H9 (cell line): ENCODE measurements at regions not wholly inside any gene's neighbourhood (a gene's known extent, or its start where the extent isn't known, plus 50 kb on each side); places are given as distances from the start of the nearest gene placed in this dataset.

Source experiments
- DNase-seq: peaks from one replicate; pipeline ENCODE4 v3.0.0-alpha.2; 2017
- H2AFZ ChIP-seq: one replicate; pipeline ENCODE4 v1.6.1; 2013; ENCODE audit warnings: mild to moderate bottlenecking, low read length, control low read depth, moderate library complexity
- H2AK5ac ChIP-seq: 2 replicates; pipeline ENCODE4 v1.6.1; 2013; ENCODE audit warnings: low read length, control low read depth, mixed read lengths; ENCODE audit not compliant: insufficient read length
- H2BK120ac ChIP-seq: one replicate; pipeline ENCODE4 v1.6.1; 2013; ENCODE audit warnings: low read depth, mild to moderate bottlenecking, low read length, control low read depth, inconsistent platforms; ENCODE audit not compliant: poor library complexity, severe bottlenecking
- H2BK12ac ChIP-seq: 2 replicates; pipeline ENCODE4 v1.6.1; 2013; ENCODE audit warnings: low read length, control low read depth, mixed read lengths, low read depth; ENCODE audit not compliant: insufficient read length
- H2BK15ac ChIP-seq: 2 replicates; pipeline ENCODE4 v1.6.1; 2013; ENCODE audit warnings: low read depth, low read length, control low read depth
- H2BK20ac ChIP-seq: one replicate; pipeline ENCODE4 v1.6.1; 2013; ENCODE audit warnings: low read depth, mild to moderate bottlenecking, low read length, control low read depth, inconsistent platforms; ENCODE audit not compliant: poor library complexity, severe bottlenecking
- H2BK5ac ChIP-seq: 2 replicates; pipeline ENCODE4 v1.6.1; 2013; ENCODE audit warnings: low read length, control low read depth, mixed read lengths; ENCODE audit not compliant: insufficient read length
- H3K14ac ChIP-seq: 2 replicates; pipeline ENCODE4 v1.6.1; 2013; ENCODE audit warnings: low read length, control low read depth; ENCODE audit not compliant: insufficient read depth
- H3K18ac ChIP-seq: 2 replicates; pipeline ENCODE4 v1.6.1; 2013; ENCODE audit warnings: low read depth, mild to moderate bottlenecking, mixed read lengths, low read length, control low read depth; ENCODE audit not compliant: insufficient read length
- H3K23ac ChIP-seq: 2 replicates; pipeline ENCODE4 v1.6.1; 2013; ENCODE audit warnings: low read length, control low read depth, mixed read lengths, low read depth; ENCODE audit not compliant: insufficient read length
- H3K23me2 ChIP-seq: 2 replicates; pipeline ENCODE4 v1.6.1; 2013; ENCODE audit warnings: low read depth, mild to moderate bottlenecking, mixed read lengths, low read length, control low read depth; ENCODE audit not compliant: insufficient read length, poor library complexity, severe bottlenecking
- H3K27ac ChIP-seq: 2 replicates; pipeline ENCODE4 v1.5.1; 2013; ENCODE audit warnings: low read length, control low read depth, mixed read lengths, low read depth; ENCODE audit not compliant: insufficient read length
- H3K27me3 ChIP-seq: 2 replicates; pipeline ENCODE4 v1.6.1; 2013; ENCODE audit warnings: low read length, control low read depth, inconsistent platforms; ENCODE audit not compliant: insufficient read depth
- H3K4ac ChIP-seq: 2 replicates; pipeline ENCODE4 v1.6.1; 2013; ENCODE audit warnings: low read depth, mild to moderate bottlenecking, control low read depth, inconsistent platforms, low read length, moderate library complexity
- H3K4me1 ChIP-seq: 2 replicates; pipeline ENCODE4 v1.6.1; 2013; ENCODE audit warnings: low read length, control low read depth, inconsistent platforms; ENCODE audit not compliant: insufficient read depth
- H3K4me2 ChIP-seq: 2 replicates; pipeline ENCODE4 v1.6.1; 2013; ENCODE audit warnings: low read length, control low read depth, mixed read lengths; ENCODE audit not compliant: insufficient read length, insufficient read depth
- H3K56ac ChIP-seq: 2 replicates; pipeline ENCODE4 v1.6.1; 2013; ENCODE audit warnings: low read depth, mild to moderate bottlenecking, mixed read lengths, low read length, control low read depth; ENCODE audit not compliant: insufficient read length
- H3K79me1 ChIP-seq: 2 replicates; pipeline ENCODE4 v1.6.1; 2013; ENCODE audit warnings: low read depth, mild to moderate bottlenecking, moderate library complexity, low read length, control low read depth, inconsistent platforms; ENCODE audit not compliant: insufficient read depth, poor library complexity, severe bottlenecking
- H3K79me2 ChIP-seq: 2 replicates; pipeline ENCODE4 v1.6.1; 2013; ENCODE audit warnings: low read length, control low read depth, inconsistent platforms; ENCODE audit not compliant: insufficient read depth
- H3K9ac ChIP-seq: 2 replicates; pipeline ENCODE4 v1.6.1; 2013; ENCODE audit warnings: low read length, control low read depth, mixed read lengths; ENCODE audit not compliant: insufficient read length; ENCODE audit errors: extremely low read depth
- H3K9me3 ChIP-seq: one replicate; pipeline ENCODE4 v1.6.1; 2013; ENCODE audit warnings: low read depth, low read length, inconsistent platforms; ENCODE audit not compliant: control insufficient read depth
- H3T11ph ChIP-seq: one replicate; pipeline ENCODE4 v1.6.1; 2013; ENCODE audit warnings: mild to moderate bottlenecking, low read length, control low read depth, inconsistent platforms
- H4K20me1 ChIP-seq: one replicate; pipeline ENCODE4 v1.6.1; 2013; ENCODE audit not compliant: control insufficient read depth, insufficient read length, insufficient read depth
- H4K5ac ChIP-seq: 2 replicates; pipeline ENCODE4 v1.6.1; 2013; ENCODE audit warnings: low read depth, mild to moderate bottlenecking, mixed read lengths, low read length, control low read depth; ENCODE audit not compliant: insufficient read length
- H4K8ac ChIP-seq: replicated peaks from 2 replicates; pipeline ENCODE4 v1.6.1; 2013; ENCODE audit warnings: low read length, control low read depth, mixed read lengths, low read depth; ENCODE audit not compliant: insufficient read length
- H4K91ac ChIP-seq: 2 replicates; pipeline ENCODE4 v1.6.1; 2013; ENCODE audit warnings: low read depth, mild to moderate bottlenecking, moderate library complexity, mixed read lengths, low read length, control low read depth; ENCODE audit not compliant: insufficient read length
- H3K27ac Mint-ChIP-seq, 3 experiments: 2 replicates in 2 of 3; 3 replicates in 1 of 3; pipeline ENCODE4 v1.8.0; 2020 to 2021; ENCODE audit warnings: mixed read lengths in 3 of 3, mild to moderate bottlenecking in 1 of 3, moderate library complexity in 1 of 3
- H3K27me3 Mint-ChIP-seq: 2 replicates; pipeline ENCODE4 v1.8.0; 2021; ENCODE audit warnings: low read depth, mild to moderate bottlenecking, moderate library complexity, mixed read lengths
- H3K36me3 Mint-ChIP-seq, 3 experiments: 2 replicates in 2 of 3; 3 replicates in 1 of 3; pipeline ENCODE4 v1.8.0; 2020 to 2021; ENCODE audit warnings: low read depth in 3 of 3, mixed read lengths in 3 of 3; ENCODE audit not compliant: insufficient read depth in 1 of 3
- H3K4me1 Mint-ChIP-seq, 2 experiments: 2 replicates each; pipeline ENCODE4 v1.8.0; 2020; ENCODE audit warnings: mixed read lengths in 2 of 2
- H3K4me3 Mint-ChIP-seq, 2 experiments: 2 replicates in 1 of 2; 3 replicates in 1 of 2; pipeline ENCODE4 v1.8.0; 2020 to 2021; ENCODE audit warnings: mild to moderate bottlenecking in 2 of 2, mixed read lengths in 2 of 2, moderate library complexity in 1 of 2
- H3K9me3 Mint-ChIP-seq, 2 experiments: 2 replicates in 1 of 2; 3 replicates in 1 of 2; pipeline ENCODE4 v1.8.0; 2020; ENCODE audit warnings: mild to moderate bottlenecking in 2 of 2, mixed read lengths in 2 of 2, moderate library complexity in 1 of 2
- WGBS: extraction: QIAGEN DNeasy Blood & Tissue Kit; methylation state at CpG from one replicate; pipeline ENCODE4 v1.1.7; 2013; ENCODE audit warnings: missing lambda C conversion rate, low lambda C conversion rate, mixed read lengths; ENCODE audit not compliant: insufficient read length; ENCODE audit errors: extremely low coverage; 5-methylcytosine and 5-hydroxymethylcytosine counted together
- TF ChIP-seq, protein P1 (sequence below): fragments of 200-600 bp; sonication (generic); conservative IDR thresholded peaks from 3 replicates; pipeline ENCODE4 v1.8.0; 2021; ENCODE audit warnings: antibody characterized with exemption, mild to moderate bottlenecking

DNA sequence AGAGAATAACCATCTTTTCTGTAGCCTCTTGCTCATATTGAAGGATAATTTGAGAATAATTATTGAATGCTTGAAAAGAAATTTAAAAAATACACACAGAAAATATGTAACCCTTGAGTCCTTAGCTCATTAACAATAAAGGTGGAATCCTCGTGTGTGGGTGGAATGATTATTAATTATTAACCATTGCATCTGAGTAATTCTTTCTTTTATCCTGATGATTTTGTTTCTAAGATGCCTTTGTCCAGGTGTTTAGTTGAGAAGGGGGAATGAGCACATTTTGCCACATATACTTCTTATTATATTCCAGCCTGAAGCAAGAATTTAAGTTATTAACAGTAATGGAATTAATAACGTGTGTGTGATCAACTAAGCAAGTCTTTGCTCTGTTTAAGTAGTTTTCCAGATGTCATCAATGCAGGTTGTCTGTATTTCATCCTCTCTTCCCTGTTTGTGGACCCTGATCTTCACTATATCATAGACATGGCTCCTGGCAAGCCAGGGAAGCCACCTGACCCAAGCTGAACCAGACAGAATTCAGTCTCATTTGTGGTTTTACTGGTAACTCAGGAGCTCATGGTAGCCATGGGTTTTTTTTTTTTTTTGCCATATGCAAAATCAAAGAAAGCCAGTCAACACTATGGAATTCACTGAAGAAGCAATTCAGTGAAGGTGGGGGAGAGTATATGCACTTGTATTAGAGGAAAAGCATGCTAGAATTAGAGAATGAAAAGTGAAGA lies 144.3 kb downstream of the KIF20B start:
- Histone ChIP-seq H4K20me1 (no peaks in the 10 kb centered on the region), H2BK120ac (no peak overlapping the region), H3K4me1 (peaks cover 8% of the 10 kb centered on the region; the same call in 1 of the 2 replicates), H3K23me2 (no peaks in the 10 kb centered on the region), H2AK5ac (no peak overlapping the region), H3K14ac (no peak overlapping the region), H3K9me3 (no peaks in the 10 kb centered on the region), H2BK15ac (no peak overlapping the region), H2BK5ac (no peak overlapping the region), H3K23ac (no peak overlapping the region), H3K79me1 (no peaks in the 10 kb centered on the region), H3K56ac (no peak overlapping the region), H4K91ac (no peak overlapping the region), H3K4me2 (no peak overlapping the region), H3K27ac (no peak overlapping the region), H3K9ac (no peak overlapping the region), H2BK20ac (no peak overlapping the region), H2AFZ (no peak overlapping the region), H3T11ph (no peak overlapping the region), H3K4ac (no peak overlapping the region), H3K27me3 (no peaks in the 10 kb centered on the region), H3K18ac (no peak overlapping the region), H2BK12ac (no peak overlapping the region), H3K79me2 (no peaks in the 10 kb centered on the region), H4K8ac (no peak overlapping the region), H4K5ac (no peak overlapping the region)
- H3K4me1 Mint-ChIP-seq: peaks cover 9 to 17% of the 10 kb centered on the region in 2 experiments
- peaks cover 0 to 1% (median 0%) of the 10 kb centered on the region in 3 experiments; a peak in 1 of 7 replicates for H3K36me3 Mint-ChIP-seq
- H3K4me3 Mint-ChIP-seq: no peak overlapping the region
- no CpG with 5 or more reads among the region's 2 CpGs for WGBS
- no peak for DNase-seq
- H3K27me3 Mint-ChIP-seq: peaks cover 3% of the 10 kb centered on the region; the same call in 1 of the 2 replicates
- H3K27ac Mint-ChIP-seq: no peak overlapping the region
- TF ChIP-seq, protein P1, sequence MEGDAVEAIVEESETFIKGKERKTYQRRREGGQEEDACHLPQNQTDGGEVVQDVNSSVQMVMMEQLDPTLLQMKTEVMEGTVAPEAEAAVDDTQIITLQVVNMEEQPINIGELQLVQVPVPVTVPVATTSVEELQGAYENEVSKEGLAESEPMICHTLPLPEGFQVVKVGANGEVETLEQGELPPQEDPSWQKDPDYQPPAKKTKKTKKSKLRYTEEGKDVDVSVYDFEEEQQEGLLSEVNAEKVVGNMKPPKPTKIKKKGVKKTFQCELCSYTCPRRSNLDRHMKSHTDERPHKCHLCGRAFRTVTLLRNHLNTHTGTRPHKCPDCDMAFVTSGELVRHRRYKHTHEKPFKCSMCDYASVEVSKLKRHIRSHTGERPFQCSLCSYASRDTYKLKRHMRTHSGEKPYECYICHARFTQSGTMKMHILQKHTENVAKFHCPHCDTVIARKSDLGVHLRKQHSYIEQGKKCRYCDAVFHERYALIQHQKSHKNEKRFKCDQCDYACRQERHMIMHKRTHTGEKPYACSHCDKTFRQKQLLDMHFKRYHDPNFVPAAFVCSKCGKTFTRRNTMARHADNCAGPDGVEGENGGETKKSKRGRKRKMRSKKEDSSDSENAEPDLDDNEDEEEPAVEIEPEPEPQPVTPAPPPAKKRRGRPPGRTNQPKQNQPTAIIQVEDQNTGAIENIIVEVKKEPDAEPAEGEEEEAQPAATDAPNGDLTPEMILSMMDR: no peak
- no peaks in the 10 kb centered on the region; a peak in 1 of 5 replicates for H3K9me3 Mint-ChIP-seq
